HG02840 (cell line): ENCODE measurements at regions not wholly inside any gene's neighbourhood (a gene's known extent, or its start where the extent isn't known, plus 50 kb on each side); places are given as distances from the start of the nearest gene placed in this dataset.
"Not testable (repeated sequence)": the region's sequence is repeated elsewhere in the genome, so short reads cannot be mapped to it uniquely, and the experiment has no call there.

Source experiments
- ATAC-seq: cut with Tn5 transposase; IDR thresholded peaks from one replicate; pipeline ENCODE4 v1.9.1; 2021; ENCODE audit warnings: mild to moderate bottlenecking, moderate library complexity, moderate number of reproducible peaks; ENCODE audit not compliant: unreplicated experiment, low FRiP score

GRCh38 chr5:99239826-99240360, 311.1 kb upstream of the CHD1 start:
- no peak for ATAC-seq

GRCh38 chr5:99191206-99191745, 262.5 kb upstream of the CHD1 start:
- no peak for ATAC-seq

GRCh38 chr5:99187611-99188010, 258.8 kb upstream of the CHD1 start:
- no peak for ATAC-seq

- no peak for ATAC-seq
Observed at GRCh38 chr5:99179206-99179605, 250.4 kb upstream of the CHD1 start.

- no peak for ATAC-seq
Observed at GRCh38 chr5:99177796-99178195, 249.0 kb upstream of the CHD1 start.

GRCh38 chr5:99176186-99176585, 247.4 kb upstream of the CHD1 start:
- no peak for ATAC-seq

- ATAC-seq, result no peak
Observed at GRCh38 chr5:99169309-99169708, 240.5 kb upstream of the CHD1 start.

- ATAC-seq, result not testable (repeated sequence)
Observed at GRCh38 chr5:99161538-99161937, 232.7 kb upstream of the CHD1 start.

- ATAC-seq, result no peak
Observed at GRCh38 chr5:99156688-99157087, 227.9 kb upstream of the CHD1 start.

GRCh38 chr5:99143283-99143795, 214.5 kb upstream of the CHD1 start:
- not testable (repeated sequence) for ATAC-seq

GRCh38 chr5:99141534-99142128, 212.8 kb upstream of the CHD1 start:
- no peak for ATAC-seq

GRCh38 chr5:99138911-99139310, 210.1 kb upstream of the CHD1 start:
- no peak for ATAC-seq

- no peak for ATAC-seq
Observed at GRCh38 chr5:99133921-99134320, 205.1 kb upstream of the CHD1 start.

GRCh38 chr5:99129768-99130501, 201.1 kb upstream of the CHD1 start:
- ATAC-seq, result no peak

- no peak for ATAC-seq
Observed at GRCh38 chr5:99122976-99123375, 194.2 kb upstream of the CHD1 start.

- ATAC-seq, result no peak
Observed at GRCh38 chr5:99119326-99119725, 190.5 kb upstream of the CHD1 start.

- ATAC-seq, result no peak
Observed at GRCh38 chr5:99116526-99116925, 187.7 kb upstream of the CHD1 start.

GRCh38 chr5:99109894-99110293, 181.1 kb upstream of the CHD1 start:
- ATAC-seq, result no peak

GRCh38 chr5:99105216-99105615, 176.4 kb upstream of the CHD1 start:
- no peak for ATAC-seq

- ATAC-seq, result no peak
Observed at GRCh38 chr5:99104538-99105132, 175.8 kb upstream of the CHD1 start.

- no peak for ATAC-seq
Observed at GRCh38 chr5:99102073-99102697, 173.4 kb upstream of the CHD1 start.
